Cardiac fibroblast (primary cell): ENCODE measurements at regions not wholly inside any gene's neighbourhood (a gene's known extent, or its start where the extent isn't known, plus 50 kb on each side); places are given as distances from the start of the nearest gene placed in this dataset.

Experiments
- DNase-seq, 2 donors: peaks; one replicate each; pipeline versions ENCODE4 v3.0.0 to v3.0.0-alpha.2; 2010; ENCODE audit warnings: low read depth in 2 of 2
- H3K4me3 ChIP-seq, 2 donors: replicated peaks in 1 of 2; 1 replicate in 1 of 2; 2 replicates in 1 of 2; pipeline ENCODE4 v1.5.1; 2011; ENCODE audit warnings: low read depth in 2 of 2, low read length in 2 of 2, mild to moderate bottlenecking in 2 of 2, moderate library complexity in 1 of 2
- CTCF ChIP-seq: IDR thresholded peaks from one replicate; pipeline ENCODE4 v1.5.1; 2011; ENCODE audit warnings: low read depth, mild to moderate bottlenecking, low read length, inconsistent platforms

- TF ChIP-seq CTCF: no peak
- DNase-seq: no peak
- no peak overlapping the region for H3K4me3 ChIP-seq
These were observed 624.9 kb downstream of the SLITRK6 start for GRCh38 chr13:85174291-85174690.

- no peak for DNase-seq
- no peak overlapping the region for H3K4me3 ChIP-seq
- no peak for TF ChIP-seq CTCF
These were observed 628.8 kb downstream of the SLITRK6 start for GRCh38 chr13:85170372-85170771.

GRCh38 chr13:85166891-85167290, 632.3 kb downstream of the SLITRK6 start:
- DNase-seq: no peak
- TF ChIP-seq CTCF: no peak
- H3K4me3 ChIP-seq: no peak overlapping the region

- no peak for DNase-seq
- TF ChIP-seq CTCF: no peak
- no peak overlapping the region for H3K4me3 ChIP-seq
These were observed 636.2 kb downstream of the SLITRK6 start for GRCh38 chr13:85163063-85163462.

GRCh38 chr13:85148009-85148408, 651.2 kb downstream of the SLITRK6 start:
- no peak overlapping the region for H3K4me3 ChIP-seq
- no peak for TF ChIP-seq CTCF
- peak in 1 of 2 donors; percentile 3 for DNase-seq

- TF ChIP-seq CTCF: no peak
- no peak for DNase-seq
- no peak overlapping the region for H3K4me3 ChIP-seq
These were observed 656.8 kb downstream of the SLITRK6 start for GRCh38 chr13:85142351-85142927.

- DNase-seq: no peak
- H3K4me3 ChIP-seq: no peak overlapping the region
- no peak for TF ChIP-seq CTCF
These were observed 657.8 kb downstream of the SLITRK6 start for GRCh38 chr13:85141401-85141800.
